Brain microvascular endothelial cell (primary cell): ENCODE measurements at regions not wholly inside any gene's neighbourhood (a gene's known extent, or its start where the extent isn't known, plus 50 kb on each side); places are given as distances from the start of the nearest gene placed in this dataset.

Experiments used
- DNase-seq: peaks from one replicate; pipeline ENCODE4 v3.0.0-alpha.2; 2020
- H3K27ac ChIP-seq: fragments of 250-450 bp; sonication (Bioruptor Pico); 2 replicates; pipeline ENCODE4 v1.5.1; 2020; ENCODE audit warnings: mild to moderate bottlenecking, moderate library complexity
- H3K27me3 ChIP-seq: fragments of 250-450 bp; sonication (Bioruptor Pico); replicated peaks from 2 replicates; pipeline ENCODE4 v1.5.1; 2020; ENCODE audit warnings: mild to moderate bottlenecking
- H3K36me3 ChIP-seq: fragments of 250-450 bp; sonication (Bioruptor Pico); replicated peaks from 2 replicates; pipeline ENCODE4 v1.5.1; 2020; ENCODE audit warnings: mild to moderate bottlenecking
- H3K4me3 ChIP-seq: 2 replicates; pipeline ENCODE4 v1.5.1; 2011; ENCODE audit warnings: low read depth, mild to moderate bottlenecking, control low read depth, low read length, moderate library complexity
- CTCF ChIP-seq: IDR thresholded peaks from 2 replicates; pipeline ENCODE4 v1.5.1; 2011; ENCODE audit warnings: low read depth, mild to moderate bottlenecking, moderate library complexity, low read length, control low read depth, inconsistent platforms; ENCODE audit errors: missing control alignments
- in situ Hi-C: cut with HindIII; loops from 2 replicates; pipeline ENCODE4 v1.10.0; 2017; ENCODE audit warnings: low sequenced_read_pairs, low pct_ligation_motif_present

- in situ Hi-C loops: no loop called here
- no peak for TF ChIP-seq CTCF
- H3K36me3 ChIP-seq: no peaks in the 10 kb centered on the region
- no peaks in the 10 kb centered on the region for H3K27me3 ChIP-seq
- H3K4me3 ChIP-seq: no peak overlapping the region
- no peak overlapping the region for H3K27ac ChIP-seq
- no peak for DNase-seq
Observed at GRCh38 chr1:238900334-238900865, 486.0 kb upstream of the CHRM3 start.

GRCh38 chr1:238898856-238899255 lies 487.5 kb upstream of the CHRM3 start:
- in situ Hi-C loops: no loop called here
- Histone ChIP-seq H3K27me3 (no peaks in the 10 kb centered on the region), H3K4me3 (no peak overlapping the region), H3K27ac (no peak overlapping the region), H3K36me3 (no peaks in the 10 kb centered on the region)
- no peak for TF ChIP-seq CTCF
- no peak for DNase-seq

- no peak for DNase-seq
- H3K27ac ChIP-seq: no peak overlapping the region
- no peaks in the 10 kb centered on the region for H3K27me3 ChIP-seq
- in situ Hi-C loops: no loop called here
- no peak for TF ChIP-seq CTCF
- no peaks in the 10 kb centered on the region for H3K36me3 ChIP-seq
- no peak overlapping the region for H3K4me3 ChIP-seq
Observed at GRCh38 chr1:238895911-238896310, 490.5 kb upstream of the CHRM3 start.

- no peak for TF ChIP-seq CTCF
- H3K36me3 ChIP-seq: no peaks in the 10 kb centered on the region
- in situ Hi-C loops: no loop called here
- no peaks in the 10 kb centered on the region for H3K27me3 ChIP-seq
- DNase-seq: no peak
- H3K4me3 ChIP-seq: no peak overlapping the region
- no peak overlapping the region for H3K27ac ChIP-seq
Observed at GRCh38 chr1:238892612-238893011, 493.8 kb upstream of the CHRM3 start.

GRCh38 chr1:238861342-238862066 lies 524.9 kb upstream of the CHRM3 start:
- H3K27ac ChIP-seq: no peak overlapping the region
- in situ Hi-C loops: no loop called here
- no peak for TF ChIP-seq CTCF
- H3K36me3 ChIP-seq: no peaks in the 10 kb centered on the region
- H3K4me3 ChIP-seq: no peak overlapping the region
- no peak for DNase-seq
- H3K27me3 ChIP-seq: no peaks in the 10 kb centered on the region

GRCh38 chr1:238833919-238834318 lies 552.4 kb upstream of the CHRM3 start:
- no peak overlapping the region for H3K4me3 ChIP-seq
- no peak for DNase-seq
- no peaks in the 10 kb centered on the region for H3K27me3 ChIP-seq
- in situ Hi-C loops: no loop called here
- no peak overlapping the region for H3K27ac ChIP-seq
- no peaks in the 10 kb centered on the region for H3K36me3 ChIP-seq
- no peak for TF ChIP-seq CTCF
